CD4-positive, alpha-beta T cell treated with Interleukin-4 for 4 hours (primary cell): ENCODE measurements at regions not wholly inside any gene's neighbourhood (a gene's known extent, or its start where the extent isn't known, plus 50 kb on each side); places are given as distances from the start of the nearest gene placed in this dataset.
"Not testable (repeated sequence)": the region's sequence is repeated elsewhere in the genome, so short reads cannot be mapped to it uniquely, and the experiment has no call there.

Experiments
- DNase-seq: peaks from one replicate; pipeline ENCODE4 v3.0.0-alpha.2; 2020

- DNase-seq = not testable (repeated sequence)
Observed at GRCh38 chr9:95391271-95391670, 73.8 kb upstream of the FANCC start.

- DNase-seq = no peak
Observed at GRCh38 chr9:95389373-95389772, 71.9 kb upstream of the FANCC start.

GRCh38 chr9:95386843-95387242 is 69.3 kb upstream of the FANCC start:
- no peak for DNase-seq

GRCh38 chr9:95385521-95385920 is 68.0 kb upstream of the FANCC start:
- DNase-seq = no peak

- DNase-seq = no peak
Observed at GRCh38 chr9:95383845-95384244, 66.3 kb upstream of the FANCC start.

- no peak for DNase-seq
Observed at GRCh38 chr9:95383185-95383676, 65.7 kb upstream of the FANCC start.

GRCh38 chr9:95382433-95382832 is 64.9 kb upstream of the FANCC start:
- no peak for DNase-seq

GRCh38 chr9:95381221-95381620 is 63.7 kb upstream of the FANCC start:
- no peak for DNase-seq

- DNase-seq = peak; percentile 18
Observed at GRCh38 chr9:95379630-95380029, 62.1 kb upstream of the FANCC start.

- no peak for DNase-seq
Observed at GRCh38 chr9:95373782-95374487, 56.4 kb upstream of the FANCC start.

GRCh38 chr9:95373069-95373681 is 55.7 kb upstream of the FANCC start:
- DNase-seq = no peak

GRCh38 chr9:95370064-95370463 is 52.6 kb upstream of the FANCC start:
- DNase-seq = no peak

GRCh38 chr9:95368377-95369160 is 51.1 kb upstream of the FANCC start:
- no peak for DNase-seq
